Esophagus squamous epithelium (tissue), 4 donors: ENCODE measurements at regions not wholly inside any gene's neighbourhood (a gene's known extent, or its start where the extent isn't known, plus 50 kb on each side); places are given as distances from the start of the nearest gene placed in this dataset.

Source experiments
- POLR2A ChIP-seq, 4 donors: fragments of 450-650 bp; IDR thresholded peaks; one replicate each; pipeline ENCODE4 v1.6.1; 2017; ENCODE audit warnings: antibody characterized with exemption in 4 of 4, mild to moderate bottlenecking in 4 of 4, moderate library complexity in 3 of 4
- TF ChIP-seq, protein P1 (sequence below), 6 experiments: fragments of 450-650 bp in 4 of 6; fragments of 200-600 bp in 2 of 6; sonication (generic) in 2 of 6; IDR thresholded peaks; one replicate each; pipeline ENCODE4 v1.5.1; 2016 to 2019; ENCODE audit warnings: antibody characterized with exemption in 6 of 6, mild to moderate bottlenecking in 4 of 6, moderate library complexity in 4 of 6

DNA sequence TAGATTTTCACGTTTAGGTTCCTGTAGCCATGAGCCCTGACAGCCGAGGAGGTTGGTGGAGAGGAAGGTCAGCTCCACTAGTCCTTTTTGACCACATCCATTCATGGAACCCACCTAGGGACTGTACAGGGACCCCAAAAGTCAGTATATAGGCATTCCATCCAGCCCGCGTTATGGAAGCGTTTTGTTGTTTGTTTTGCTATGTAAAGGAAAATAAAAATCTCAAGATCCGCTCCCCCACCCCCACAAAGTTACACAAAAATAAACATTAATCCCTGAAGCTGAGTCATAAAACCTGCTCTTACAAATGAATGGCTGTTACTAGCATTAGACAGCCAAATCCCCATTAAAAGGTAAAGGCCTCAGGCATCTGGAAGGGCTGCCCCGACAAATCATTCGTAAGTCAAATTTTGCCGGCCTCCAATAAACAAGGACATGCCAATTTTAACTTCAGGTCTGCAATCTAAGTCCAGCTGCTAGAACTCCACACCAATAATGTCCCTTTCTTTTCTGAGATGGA lies 292.9 kb downstream of the MED10 start:
- TF ChIP-seq, protein P1, sequence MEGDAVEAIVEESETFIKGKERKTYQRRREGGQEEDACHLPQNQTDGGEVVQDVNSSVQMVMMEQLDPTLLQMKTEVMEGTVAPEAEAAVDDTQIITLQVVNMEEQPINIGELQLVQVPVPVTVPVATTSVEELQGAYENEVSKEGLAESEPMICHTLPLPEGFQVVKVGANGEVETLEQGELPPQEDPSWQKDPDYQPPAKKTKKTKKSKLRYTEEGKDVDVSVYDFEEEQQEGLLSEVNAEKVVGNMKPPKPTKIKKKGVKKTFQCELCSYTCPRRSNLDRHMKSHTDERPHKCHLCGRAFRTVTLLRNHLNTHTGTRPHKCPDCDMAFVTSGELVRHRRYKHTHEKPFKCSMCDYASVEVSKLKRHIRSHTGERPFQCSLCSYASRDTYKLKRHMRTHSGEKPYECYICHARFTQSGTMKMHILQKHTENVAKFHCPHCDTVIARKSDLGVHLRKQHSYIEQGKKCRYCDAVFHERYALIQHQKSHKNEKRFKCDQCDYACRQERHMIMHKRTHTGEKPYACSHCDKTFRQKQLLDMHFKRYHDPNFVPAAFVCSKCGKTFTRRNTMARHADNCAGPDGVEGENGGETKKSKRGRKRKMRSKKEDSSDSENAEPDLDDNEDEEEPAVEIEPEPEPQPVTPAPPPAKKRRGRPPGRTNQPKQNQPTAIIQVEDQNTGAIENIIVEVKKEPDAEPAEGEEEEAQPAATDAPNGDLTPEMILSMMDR (IDR thresholded peaks at IDR 0.05) = no peak
- TF ChIP-seq POLR2A (IDR thresholded peaks at IDR 0.05) = no peak
